Loucy (cell line): ENCODE measurements at regions not wholly inside any gene's neighbourhood (a gene's known extent, or its start where the extent isn't known, plus 50 kb on each side); places are given as distances from the start of the nearest gene placed in this dataset.

Source experiments
- H2AFZ ChIP-seq: fragments of 200-600 bp; sonication (generic); 2 replicates; pipeline ENCODE4 v1.6.0; 2016; ENCODE audit warnings: antibody characterized with exemption, mild to moderate bottlenecking, low read length, moderate library complexity
- H3F3A ChIP-seq: fragments of 200-600 bp; 2 replicates; pipeline ENCODE4 v1.6.0; 2016; ENCODE audit warnings: antibody characterized with exemption, low read depth, mild to moderate bottlenecking
- H3K27me3 ChIP-seq: fragments of 200-600 bp; sonication (generic); 2 replicates; pipeline ENCODE4 v1.6.1; 2014; ENCODE audit warnings: low read length, mild to moderate bottlenecking; ENCODE audit not compliant: insufficient read depth, poor library complexity, severe bottlenecking
- H3K36me3 ChIP-seq: fragments of 200-600 bp; sonication (generic); 2 replicates; pipeline ENCODE4 v1.6.1; 2016; ENCODE audit warnings: low read length; ENCODE audit not compliant: insufficient read depth
- H3K4me1 ChIP-seq: fragments of 200-600 bp; sonication (generic); 2 replicates; pipeline ENCODE4 v1.5.1; 2014; ENCODE audit warnings: low read length, mild to moderate bottlenecking; ENCODE audit not compliant: insufficient read depth, poor library complexity, severe bottlenecking
- H3K4me2 ChIP-seq: fragments of 200-600 bp; sonication (generic); 2 replicates; pipeline ENCODE4 v1.6.0; 2014; ENCODE audit warnings: antibody characterized with exemption, low read length, low read depth, mild to moderate bottlenecking; ENCODE audit not compliant: poor library complexity, severe bottlenecking
- H3K4me3 ChIP-seq: fragments of 200-600 bp; sonication (generic); 2 replicates; pipeline ENCODE4 v1.5.1; 2014; ENCODE audit warnings: low read length, mild to moderate bottlenecking, mixed read lengths; ENCODE audit not compliant: poor library complexity, severe bottlenecking
- H3K79me2 ChIP-seq: fragments of 200-600 bp; sonication (generic); 2 replicates; pipeline ENCODE4 v1.6.1; 2014; ENCODE audit warnings: low read length; ENCODE audit not compliant: insufficient read depth
- H3K9ac ChIP-seq: fragments of 200-600 bp; sonication (generic); 2 replicates; pipeline ENCODE4 v1.6.0; 2014; ENCODE audit warnings: mild to moderate bottlenecking, low read depth, low read length, moderate library complexity; ENCODE audit not compliant: poor library complexity, severe bottlenecking
- H3K9me2 ChIP-seq: fragments of 200-600 bp; sonication (generic); replicated peaks from 2 replicates; pipeline ENCODE4 v1.6.1; 2016; ENCODE audit warnings: low read depth, low read length, mixed read lengths
- H3K9me3 ChIP-seq: fragments of 200-600 bp; sonication (generic); 2 replicates; pipeline ENCODE4 v1.6.1; 2014; ENCODE audit warnings: mild to moderate bottlenecking, antibody characterized with exemption, low read length, low read depth; ENCODE audit not compliant: insufficient read depth
- H4K20me1 ChIP-seq: fragments of 200-600 bp; sonication (generic); 2 replicates; pipeline ENCODE4 v1.6.0; 2014; ENCODE audit warnings: antibody characterized with exemption, low read length, mild to moderate bottlenecking; ENCODE audit not compliant: insufficient read depth, poor library complexity, severe bottlenecking
- EZH2phosphoT487 ChIP-seq: fragments of 200-600 bp; IDR thresholded peaks from 2 replicates; pipeline ENCODE4 v1.6.1; 2018; ENCODE audit warnings: antibody characterized with exemption, mild to moderate bottlenecking, moderate library complexity, borderline replicate concordance
- TF ChIP-seq, protein P1 (sequence below): fragments of 200-600 bp; sonication (generic); conservative IDR thresholded peaks from 2 replicates; pipeline ENCODE4 v1.5.1; 2014; ENCODE audit warnings: mild to moderate bottlenecking, antibody characterized with exemption, low read length

- Histone ChIP-seq H3K9ac (no peak overlapping the region), H3K79me2 (no peaks in the 10 kb centered on the region), H3K9me2 (no peaks in the 10 kb centered on the region), H3K4me2 (no peak overlapping the region), H4K20me1 (no peaks in the 10 kb centered on the region), H3K27me3 (no peaks in the 10 kb centered on the region), H2AFZ (no peak overlapping the region), H3K4me3 (no peak overlapping the region), H3K9me3 (no peaks in the 10 kb centered on the region), H3F3A (no peaks in the 10 kb centered on the region), H3K4me1 (no peaks in the 10 kb centered on the region), H3K36me3 (no peaks in the 10 kb centered on the region)
- TF ChIP-seq, protein P1, sequence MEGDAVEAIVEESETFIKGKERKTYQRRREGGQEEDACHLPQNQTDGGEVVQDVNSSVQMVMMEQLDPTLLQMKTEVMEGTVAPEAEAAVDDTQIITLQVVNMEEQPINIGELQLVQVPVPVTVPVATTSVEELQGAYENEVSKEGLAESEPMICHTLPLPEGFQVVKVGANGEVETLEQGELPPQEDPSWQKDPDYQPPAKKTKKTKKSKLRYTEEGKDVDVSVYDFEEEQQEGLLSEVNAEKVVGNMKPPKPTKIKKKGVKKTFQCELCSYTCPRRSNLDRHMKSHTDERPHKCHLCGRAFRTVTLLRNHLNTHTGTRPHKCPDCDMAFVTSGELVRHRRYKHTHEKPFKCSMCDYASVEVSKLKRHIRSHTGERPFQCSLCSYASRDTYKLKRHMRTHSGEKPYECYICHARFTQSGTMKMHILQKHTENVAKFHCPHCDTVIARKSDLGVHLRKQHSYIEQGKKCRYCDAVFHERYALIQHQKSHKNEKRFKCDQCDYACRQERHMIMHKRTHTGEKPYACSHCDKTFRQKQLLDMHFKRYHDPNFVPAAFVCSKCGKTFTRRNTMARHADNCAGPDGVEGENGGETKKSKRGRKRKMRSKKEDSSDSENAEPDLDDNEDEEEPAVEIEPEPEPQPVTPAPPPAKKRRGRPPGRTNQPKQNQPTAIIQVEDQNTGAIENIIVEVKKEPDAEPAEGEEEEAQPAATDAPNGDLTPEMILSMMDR = no peak
- no peak for TF ChIP-seq EZH2phosphoT487
Measured at GRCh38 chr16:87056551-87056950, 260.6 kb downstream of the C16orf95 start.

DNA sequence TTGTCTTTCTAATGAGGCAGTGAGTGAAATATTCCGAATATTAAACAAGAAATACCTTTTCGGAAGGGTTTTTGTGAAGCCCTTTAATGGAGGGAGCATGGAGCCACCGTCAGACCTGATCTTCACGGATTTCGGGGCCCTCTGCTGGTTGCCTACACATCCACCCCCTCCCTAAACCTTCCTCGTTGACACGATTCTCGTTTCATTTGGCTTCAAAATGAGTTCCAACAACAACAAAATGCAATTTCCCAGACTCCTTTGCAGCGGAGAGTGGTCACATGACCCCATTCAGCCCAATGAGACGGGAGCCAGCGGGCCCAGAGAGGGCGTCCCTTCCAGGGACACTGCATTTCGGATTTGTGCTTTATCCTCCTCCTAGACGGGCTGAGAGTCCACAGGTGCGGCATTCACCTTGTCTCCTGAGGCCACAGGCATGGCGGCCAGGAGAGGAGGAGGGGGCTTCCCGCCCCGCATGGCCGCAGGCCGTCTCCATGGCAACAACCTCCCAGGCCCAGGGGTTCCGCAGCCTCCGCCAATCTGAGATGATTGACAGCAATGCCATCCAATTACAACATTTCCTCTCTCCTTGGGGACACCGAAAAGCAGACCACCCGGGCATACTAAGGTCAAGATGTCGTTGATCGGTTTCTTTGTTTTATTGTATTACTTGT, 259.8 kb downstream of the C16orf95 start:
- no peaks in the 10 kb centered on the region for H3K79me2 ChIP-seq
- no peak for TF ChIP-seq EZH2phosphoT487
- TF ChIP-seq, protein P1 = peak; percentile 42
- H3K4me2 ChIP-seq = no peak overlapping the region
- no peaks in the 10 kb centered on the region for H3F3A ChIP-seq
- H3K36me3 ChIP-seq = no peaks in the 10 kb centered on the region
- H3K4me3 ChIP-seq = no peak overlapping the region
- no peaks in the 10 kb centered on the region for H3K27me3 ChIP-seq
- no peaks in the 10 kb centered on the region for H3K9me2 ChIP-seq
- no peak overlapping the region for H2AFZ ChIP-seq
- no peaks in the 10 kb centered on the region for H3K9me3 ChIP-seq
- H3K9ac ChIP-seq = no peak overlapping the region
- H3K4me1 ChIP-seq = peaks cover 3% of the 10 kb centered on the region
- H4K20me1 ChIP-seq = no peaks in the 10 kb centered on the region

- no peaks in the 10 kb centered on the region for H3K9me2 ChIP-seq
- H3K4me2 ChIP-seq = no peak overlapping the region
- H3K36me3 ChIP-seq = no peaks in the 10 kb centered on the region
- peaks cover 5% of the 10 kb centered on the region for H3K4me1 ChIP-seq
- TF ChIP-seq, protein P1 = no peak
- TF ChIP-seq EZH2phosphoT487 = no peak
- H3K79me2 ChIP-seq = no peaks in the 10 kb centered on the region
- no peak overlapping the region for H3K4me3 ChIP-seq
- H3K9me3 ChIP-seq = no peaks in the 10 kb centered on the region
- no peaks in the 10 kb centered on the region for H3F3A ChIP-seq
- H4K20me1 ChIP-seq = no peaks in the 10 kb centered on the region
- no peaks in the 10 kb centered on the region for H3K27me3 ChIP-seq
- no peak overlapping the region for H2AFZ ChIP-seq
- no peak overlapping the region for H3K9ac ChIP-seq
Measured at GRCh38 chr16:87057951-87058560, 259.1 kb downstream of the C16orf95 start.
